HCT116 (cell line): ENCODE measurements at regions not wholly inside any gene's neighbourhood (a gene's known extent, or its start where the extent isn't known, plus 50 kb on each side); places are given as distances from the start of the nearest gene placed in this dataset.

Experiments used
- ATAC-seq: fragments of 200-7000 bp; cut with Tn5 transposase; 2 replicates; pipeline ENCODE4 v1.9.1; 2020; ENCODE audit warnings: mild to moderate bottlenecking, moderate library complexity
- BruUV-seq: library from RNA; stranded (reverse); fragments of 400-500 nt; replicated peaks from 2 replicates; lab custom pipeline; 2021; lab: Mats Ljungman, UMichigan
- CTCF ChIA-PET: fragments of 300-600 bp; sonication (Branson Sonifier 250); formaldehyde crosslinking; loops from one replicate; lab custom pipeline; 2021; ENCODE audit warnings: antibody characterized with exemption; lab: Charles Lee
- POLR2A ChIA-PET: fragments of 300-600, 350-600 bp; sonication (Branson Sonifier 250); formaldehyde crosslinking; loops from one replicate; lab custom pipeline; 2021; ENCODE audit warnings: antibody characterized with exemption; lab: Charles Lee
- RAD21 ChIA-PET, 2 experiments: fragments of 300-600 bp; sonication (Branson Sonifier 250); formaldehyde crosslinking; loops; one replicate each; lab custom pipeline; 2023; ENCODE audit warnings: low total read pairs in 2 of 2; ENCODE audit not compliant: uncharacterized antibody in 2 of 2, unreplicated experiment in 2 of 2, low non-redundant PET in 1 of 2; lab: Charles Lee
- DNase-seq: peaks from one replicate; pipeline ENCODE4 v3.0.0-alpha.2; 2010; ENCODE audit warnings: low read depth, low spot score
- H2AFZ ChIP-seq: fragments of 200-600 bp; shearing (Covaris generic), sonication (generic); 2 replicates; pipeline ENCODE4 v1.6.1; 2017; ENCODE audit warnings: low read depth, mixed run types, mixed read lengths, antibody characterized with exemption, low read length; ENCODE audit not compliant: poor library complexity, severe bottlenecking
- H3K27ac ChIP-seq: 2 replicates; pipeline ENCODE4 v1.5.1; 2012; ENCODE audit warnings: low read depth, low read length
- H3K27me3 ChIP-seq: fragments of 200-600 bp; sonication (generic); 2 replicates; pipeline ENCODE4 v1.6.1; 2016; ENCODE audit warnings: mixed run types, low read length, mixed read lengths; ENCODE audit not compliant: insufficient read depth
- H3K36me3 ChIP-seq, 2 experiments: fragments of 200-500 bp in 1 of 2; fragments of 200-600 bp in 1 of 2; sonication (Bioruptor generic) in 1 of 2; sonication (generic) in 1 of 2; 2 replicates each; pipeline versions ENCODE4 v1.5.1 to v1.6.1; 2014 to 2016; ENCODE audit warnings: low read length in 2 of 2, inconsistent platforms in 1 of 2, mixed read lengths in 1 of 2, mixed run types in 1 of 2; ENCODE audit not compliant: insufficient read depth in 2 of 2, control insufficient read depth in 1 of 2
- H3K4me1 ChIP-seq, 2 experiments: fragments of 200-600 bp in 1 of 2; sonication (generic) in 1 of 2; 2 replicates each; pipeline versions ENCODE4 v1.5.1 to v1.6.1; 2012 to 2017; ENCODE audit warnings: low read length in 2 of 2, inconsistent platforms in 1 of 2, mild to moderate bottlenecking in 1 of 2, mixed read lengths in 1 of 2, mixed run types in 1 of 2, moderate library complexity in 1 of 2; ENCODE audit not compliant: insufficient read depth in 2 of 2, control insufficient read depth in 1 of 2
- H3K4me2 ChIP-seq: fragments of 200-600 bp; sonication (generic); 2 replicates; pipeline ENCODE4 v1.6.1; 2017; ENCODE audit warnings: mixed run types, low read length, mixed read lengths
- H3K4me3 ChIP-seq, 2 experiments: fragments of 200-600 bp in 1 of 2; sonication (generic) in 1 of 2; replicated peaks in 1 of 2; 2 replicates each; pipeline ENCODE4 v1.5.1; 2011 to 2016; ENCODE audit warnings: low read length in 2 of 2, control low read depth in 1 of 2, low read depth in 1 of 2, mild to moderate bottlenecking in 1 of 2, mixed read lengths in 1 of 2, mixed run types in 1 of 2
- H3K79me2 ChIP-seq: fragments of 200-600 bp; sonication (generic); 2 replicates; pipeline ENCODE4 v1.6.1; 2017; ENCODE audit warnings: mild to moderate bottlenecking, mixed run types, low read length, moderate library complexity, mixed read lengths; ENCODE audit not compliant: insufficient read depth
- H3K9ac ChIP-seq: fragments of 200-600 bp; sonication (generic); 2 replicates; pipeline ENCODE4 v1.6.1; 2016; ENCODE audit warnings: low read length, mixed read lengths
- H3K9me2 ChIP-seq: fragments of 200-600 bp; sonication (generic), shearing (Covaris generic); 2 replicates; pipeline ENCODE4 v1.6.1; 2017; ENCODE audit warnings: mixed run types, mild to moderate bottlenecking, moderate library complexity; ENCODE audit not compliant: insufficient read depth
- H3K9me3 ChIP-seq, 2 experiments: fragments of 200-500 bp in 1 of 2; fragments of 200-600 bp in 1 of 2; sonication (Bioruptor generic) in 1 of 2; sonication (generic) in 1 of 2; 2 replicates each; pipeline ENCODE4 v1.6.1; 2014 to 2017; ENCODE audit warnings: low read length in 2 of 2, mixed read lengths in 2 of 2, inconsistent platforms in 1 of 2, low read depth in 1 of 2, mild to moderate bottlenecking in 1 of 2, mixed run types in 1 of 2, moderate library complexity in 1 of 2; ENCODE audit not compliant: control insufficient read depth in 1 of 2, insufficient read depth in 1 of 2
- H4K20me1 ChIP-seq: fragments of 200-600 bp; sonication (generic), shearing (Covaris generic); 2 replicates; pipeline ENCODE4 v1.6.1; 2017; ENCODE audit warnings: mixed run types, mild to moderate bottlenecking, moderate library complexity; ENCODE audit not compliant: insufficient read depth
- CBX3 ChIP-seq: IDR thresholded peaks from 2 replicates; pipeline ENCODE4 v1.6.1; 2012; ENCODE audit warnings: low read depth
- EGR1 ChIP-seq: IDR thresholded peaks from 2 replicates; pipeline ENCODE4 v1.6.1; 2012; ENCODE audit warnings: low read depth
- FOSL1 ChIP-seq: IDR thresholded peaks from 2 replicates; pipeline ENCODE4 v1.6.1; 2012; ENCODE audit warnings: low read depth
- JUND ChIP-seq: IDR thresholded peaks from 2 replicates; pipeline ENCODE4 v1.6.1; 2012
- MAX ChIP-seq: IDR thresholded peaks from 2 replicates; pipeline ENCODE4 v1.6.1; 2012
- POLR2A ChIP-seq: IDR thresholded peaks from 2 replicates; pipeline ENCODE4 v1.7.0; 2011; ENCODE audit warnings: borderline replicate concordance; ENCODE audit not compliant: insufficient read depth, insufficient read length; ENCODE audit errors: extremely low read depth
- SP1 ChIP-seq: IDR thresholded peaks from 2 replicates; pipeline ENCODE4 v1.6.1; 2012; ENCODE audit warnings: low read depth
- SRF ChIP-seq: IDR thresholded peaks from 2 replicates; pipeline ENCODE4 v1.6.1; 2012; ENCODE audit warnings: low read depth
- ZBTB33 ChIP-seq: IDR thresholded peaks from 2 replicates; pipeline ENCODE4 v1.6.1; 2011; ENCODE audit warnings: mild to moderate bottlenecking, low read length, moderate library complexity; ENCODE audit not compliant: insufficient replicate concordance; ENCODE audit errors: extremely low read depth
- intact Hi-C: fragments of 100-400 bp; cut with micrococcal nuclease; formaldehyde crosslinking; loops from 2 replicates; pipeline ENCODE4 v1.10.0; 2022

DNA sequence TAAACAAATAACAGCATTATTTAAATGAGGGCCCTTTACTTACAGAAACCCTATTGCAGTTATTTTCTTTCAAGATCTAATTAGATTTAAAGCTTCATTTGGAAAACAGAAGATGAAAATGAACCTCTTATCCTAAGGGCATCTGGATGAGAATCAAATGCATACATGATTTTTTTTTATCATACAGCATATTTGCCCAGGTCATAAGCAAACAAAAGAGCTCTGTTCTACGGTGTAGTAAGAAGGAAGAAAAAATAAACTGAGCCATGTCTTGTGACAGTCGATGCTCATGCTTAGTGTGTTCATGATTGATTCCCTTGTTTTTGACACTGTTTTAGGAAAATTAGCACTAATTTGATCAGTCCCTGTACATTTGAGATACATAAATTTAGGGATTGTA is 202.6 kb upstream of the RNF32 start (continued):
- TF ChIP-seq EGR1 (no peak), JUND (no peak), FOSL1 (no peak), MAX (no peak), CBX3 (no peak), SP1 (no peak), POLR2A (no peak)

DNA sequence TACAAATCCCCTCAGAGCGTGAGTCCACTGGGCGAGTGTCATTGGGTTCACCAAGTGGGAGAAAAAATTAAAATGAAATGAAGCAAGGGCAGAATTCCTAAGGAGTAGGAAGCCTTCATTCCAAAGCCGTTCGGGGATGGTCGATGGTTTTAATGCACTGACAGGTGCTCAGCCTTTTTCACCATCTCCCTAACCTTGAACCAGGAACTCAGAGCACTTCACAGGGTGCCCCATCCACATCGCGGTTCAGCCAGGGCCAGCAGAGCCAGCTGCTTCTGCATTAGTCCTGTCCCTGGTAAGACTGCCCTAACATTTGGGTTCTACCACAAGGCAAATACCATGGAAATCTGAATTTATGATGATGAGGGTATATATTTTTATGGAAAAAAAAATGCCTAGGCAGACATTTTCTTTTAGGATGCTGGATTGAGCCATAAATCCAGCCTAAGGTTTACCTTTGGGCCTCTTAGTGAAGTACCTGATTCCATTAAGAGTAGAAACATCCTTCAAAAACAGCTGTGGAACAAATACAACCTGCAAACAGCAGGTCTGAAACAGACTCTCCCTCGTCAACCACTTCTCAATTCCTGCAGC is 203.5 kb upstream of the RNF32 start:
- DNase-seq (no peak), ATAC-seq (no peak)
- no peak overlapping the region for H2AFZ ChIP-seq
- H4K20me1 ChIP-seq, result no peaks in the 10 kb centered on the region
- H3K36me3 ChIP-seq, result no peaks in the 10 kb centered on the region
- H3K9me2 ChIP-seq, result no peaks in the 10 kb centered on the region
- POLR2A ChIA-PET, result no interaction called here
- H3K9me3 ChIP-seq, result no peaks in the 10 kb centered on the region
- no peak overlapping the region for H3K27ac ChIP-seq
- H3K9ac ChIP-seq, result no peak overlapping the region
- TF ChIP-seq ZBTB33 (no peak), SRF (no peak)
- H3K4me3 ChIP-seq, result no peak overlapping the region
- intact Hi-C loops, result no loop called here
- H3K79me2 ChIP-seq, result no peaks in the 10 kb centered on the region
- RAD21 ChIA-PET, result no interaction called here
- H3K4me2 ChIP-seq, result no peak overlapping the region
- no TSS peak for BruUV-seq
- H3K27me3 ChIP-seq, result peaks cover 18% of the 10 kb centered on the region; the same call in 1 of the 2 replicates
- no peaks in the 10 kb centered on the region for H3K4me1 ChIP-seq
- CTCF ChIA-PET, result no interaction called here
